ENCODE measurements at regions not wholly inside any gene's neighbourhood (a gene's known extent, or its start where the extent isn't known, plus 50 kb on each side); places are given as distances from the start of the nearest gene placed in this dataset.
"Not testable (repeated sequence)": the region's sequence is repeated elsewhere in the genome, so short reads cannot be mapped to it uniquely, and the experiment has no call there.

GRCh38 chr1:199031170-199031569 lies 392.3 kb downstream of the PTPRC start:
- not testable (repeated sequence) for TF ChIP-seq CTCF (IDR thresholded peaks at IDR 0.05; ENCODE audit: insufficient read depth, low read depth, low read length); EZH2 (IDR thresholded peaks at IDR 0.05; ENCODE audit: insufficient read depth, low read length)

All from astrocyte (in vitro differentiated cells and primary cell).